ENCODE measurements at regions not wholly inside any gene's neighbourhood (a gene's known extent, or its start where the extent isn't known, plus 50 kb on each side); places are given as distances from the start of the nearest gene placed in this dataset.
A peak's percentile ranks its signal among the peaks of the same experiment; 100 is the strongest.

DNA sequence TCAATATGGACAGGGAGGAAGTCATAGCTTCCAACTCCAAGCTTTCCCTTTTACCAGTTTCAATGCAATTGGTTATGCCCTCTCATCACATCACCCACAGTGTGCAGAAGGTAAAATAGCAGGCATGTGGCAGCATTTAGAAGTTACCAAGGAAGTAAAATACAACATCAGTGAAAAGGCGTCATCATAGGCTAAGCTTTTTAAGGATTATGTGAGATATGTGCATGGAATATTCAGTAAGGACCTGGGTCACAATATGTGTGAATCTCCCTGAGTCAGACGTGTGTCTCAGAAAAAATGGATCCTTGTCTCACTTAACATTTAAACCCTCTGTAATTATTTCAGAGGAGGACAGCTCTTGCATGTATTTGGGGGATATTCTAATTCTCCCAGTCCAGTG is 522.8 kb upstream of the POM121L12 start:
- H3K9me2 ChIP-seq (replicated peaks; ENCODE audit: control insufficient read depth, low read length) = no peaks in the 10 kb centered on the region
- H3K4me2 ChIP-seq (ENCODE audit: low read length) = no peak overlapping the region
- no peaks in the 10 kb centered on the region for H4K20me1 ChIP-seq (ENCODE audit: control insufficient read depth, insufficient read depth, low read depth, low read length)
- TF ChIP-seq EZH2phosphoT487 (IDR thresholded peaks at IDR 0.05; ENCODE audit: borderline replicate concordance, low read length) = no peak
- TF ChIP-seq, protein P1, sequence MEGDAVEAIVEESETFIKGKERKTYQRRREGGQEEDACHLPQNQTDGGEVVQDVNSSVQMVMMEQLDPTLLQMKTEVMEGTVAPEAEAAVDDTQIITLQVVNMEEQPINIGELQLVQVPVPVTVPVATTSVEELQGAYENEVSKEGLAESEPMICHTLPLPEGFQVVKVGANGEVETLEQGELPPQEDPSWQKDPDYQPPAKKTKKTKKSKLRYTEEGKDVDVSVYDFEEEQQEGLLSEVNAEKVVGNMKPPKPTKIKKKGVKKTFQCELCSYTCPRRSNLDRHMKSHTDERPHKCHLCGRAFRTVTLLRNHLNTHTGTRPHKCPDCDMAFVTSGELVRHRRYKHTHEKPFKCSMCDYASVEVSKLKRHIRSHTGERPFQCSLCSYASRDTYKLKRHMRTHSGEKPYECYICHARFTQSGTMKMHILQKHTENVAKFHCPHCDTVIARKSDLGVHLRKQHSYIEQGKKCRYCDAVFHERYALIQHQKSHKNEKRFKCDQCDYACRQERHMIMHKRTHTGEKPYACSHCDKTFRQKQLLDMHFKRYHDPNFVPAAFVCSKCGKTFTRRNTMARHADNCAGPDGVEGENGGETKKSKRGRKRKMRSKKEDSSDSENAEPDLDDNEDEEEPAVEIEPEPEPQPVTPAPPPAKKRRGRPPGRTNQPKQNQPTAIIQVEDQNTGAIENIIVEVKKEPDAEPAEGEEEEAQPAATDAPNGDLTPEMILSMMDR (IDR thresholded peaks at IDR 0.05; ENCODE audit: low read depth, low read length, poor library complexity, severe bottlenecking) = no peak
- no peaks in the 10 kb centered on the region for H3K79me2 ChIP-seq (ENCODE audit: control insufficient read depth, low read length)
- peaks cover 22% of the 10 kb centered on the region for H3K36me3 ChIP-seq (ENCODE audit: control insufficient read depth, low read length)
- no peak overlapping the region for H3K4me3 ChIP-seq (ENCODE audit: low read length)
- H3K9me3 ChIP-seq (ENCODE audit: control insufficient read depth, insufficient read depth, low read length) = peaks cover 41% of the 10 kb centered on the region
- H3K4me1 ChIP-seq (ENCODE audit: control insufficient read depth, low read length) = peaks cover 13% of the 10 kb centered on the region
- H3K27me3 ChIP-seq (ENCODE audit: control insufficient read depth, low read length) = no peaks in the 10 kb centered on the region
- H3K27ac ChIP-seq (ENCODE audit: low read depth, low read length) = no peak overlapping the region
- H3F3A ChIP-seq (ENCODE audit: control insufficient read depth, insufficient read depth) = peaks cover 13% of the 10 kb centered on the region; the same call in 1 of the 2 replicates

DNA sequence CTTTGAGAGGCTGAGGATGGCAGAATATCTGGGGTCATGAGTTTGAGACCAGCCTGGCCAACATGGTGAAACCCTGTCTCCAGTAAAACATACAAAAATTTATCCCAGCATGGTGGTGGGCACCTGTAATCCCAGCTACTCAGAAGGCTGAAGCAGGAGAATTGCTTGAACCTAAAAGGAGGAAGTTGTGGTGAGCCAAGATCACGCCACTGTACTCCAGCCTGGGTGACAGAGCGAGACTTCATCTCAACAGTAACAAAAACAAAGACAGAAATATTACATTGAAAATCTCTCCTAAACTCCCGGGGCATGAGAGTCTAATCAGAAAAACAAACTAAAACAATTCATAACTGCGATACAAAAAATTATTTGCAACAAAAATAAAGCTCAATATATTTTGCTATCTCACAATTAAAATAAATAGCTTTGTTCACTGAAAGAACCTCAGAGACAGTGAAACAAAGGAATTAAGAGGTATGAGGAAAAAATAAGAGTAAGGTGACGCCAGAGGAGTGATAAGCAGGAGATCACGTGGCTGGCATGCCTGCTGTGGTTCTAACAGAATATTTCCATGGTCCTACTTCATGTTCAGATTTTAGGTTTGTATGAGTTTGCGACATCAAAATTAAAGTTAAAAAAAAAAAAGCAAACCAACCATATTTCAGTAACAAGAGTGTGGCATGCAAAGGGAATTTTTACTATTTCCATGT is 527.7 kb upstream of the POM121L12 start:
- Histone ChIP-seq H3K27ac (ENCODE audit: low read depth, low read length) (peak overlapping the region; percentile 94), H3K79me2 (ENCODE audit: control insufficient read depth, low read length) (no peaks in the 10 kb centered on the region), H3F3A (ENCODE audit: control insufficient read depth, insufficient read depth) (peaks cover 32% of the 10 kb centered on the region), H3K9me2 (replicated peaks; ENCODE audit: control insufficient read depth, low read length) (no peaks in the 10 kb centered on the region), H3K36me3 (ENCODE audit: control insufficient read depth, low read length) (peaks cover 52% of the 10 kb centered on the region), H3K27me3 (ENCODE audit: control insufficient read depth, low read length) (no peaks in the 10 kb centered on the region), H3K4me3 (ENCODE audit: low read length) (peak overlapping the region; percentile 45), H3K9me3 (ENCODE audit: control insufficient read depth, insufficient read depth, low read length) (peaks cover 40% of the 10 kb centered on the region), H3K4me1 (ENCODE audit: control insufficient read depth, low read length) (peaks cover 41% of the 10 kb centered on the region), H4K20me1 (ENCODE audit: control insufficient read depth, insufficient read depth, low read depth, low read length) (no peaks in the 10 kb centered on the region), H3K4me2 (ENCODE audit: low read length) (peak overlapping the region; percentile 64)
- TF ChIP-seq, protein P1 (IDR thresholded peaks at IDR 0.05; ENCODE audit: low read depth, low read length, poor library complexity, severe bottlenecking) = no peak
- no peak for TF ChIP-seq EZH2phosphoT487 (IDR thresholded peaks at IDR 0.05; ENCODE audit: borderline replicate concordance, low read length)

DNA sequence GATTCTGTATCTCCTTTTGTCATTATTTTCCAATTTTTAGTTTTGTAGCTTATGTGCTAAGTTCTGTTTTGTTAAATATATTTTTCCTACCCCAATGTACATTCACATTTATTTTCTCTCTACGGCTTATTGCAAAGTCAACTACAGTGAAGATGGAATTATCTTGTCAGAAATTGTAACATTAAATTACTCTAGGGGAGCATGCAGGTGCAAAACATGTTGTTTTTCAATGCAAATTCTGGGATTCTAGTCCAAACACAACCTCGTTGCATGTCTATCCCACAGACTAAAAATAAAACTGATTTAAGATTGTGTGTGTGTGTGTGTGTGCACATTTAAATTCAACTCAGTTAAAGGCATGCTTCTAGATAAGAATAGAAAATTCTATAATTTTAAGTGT is 529.1 kb upstream of the POM121L12 start:
- peaks cover 38% of the 10 kb centered on the region for H3K9me3 ChIP-seq (ENCODE audit: control insufficient read depth, insufficient read depth, low read length)
- peaks cover 57% of the 10 kb centered on the region for H3K36me3 ChIP-seq (ENCODE audit: control insufficient read depth, low read length)
- no peaks in the 10 kb centered on the region for H3K27me3 ChIP-seq (ENCODE audit: control insufficient read depth, low read length)
- no peaks in the 10 kb centered on the region for H4K20me1 ChIP-seq (ENCODE audit: control insufficient read depth, insufficient read depth, low read depth, low read length)
- peak overlapping the region; percentile 15 for H3K4me3 ChIP-seq (ENCODE audit: low read length)
- peaks cover 32% of the 10 kb centered on the region for H3F3A ChIP-seq (ENCODE audit: control insufficient read depth, insufficient read depth)
- TF ChIP-seq, protein P1 (IDR thresholded peaks at IDR 0.05; ENCODE audit: low read depth, low read length, poor library complexity, severe bottlenecking) = no peak
- no peak for TF ChIP-seq EZH2phosphoT487 (IDR thresholded peaks at IDR 0.05; ENCODE audit: borderline replicate concordance, low read length)
- H3K9me2 ChIP-seq (replicated peaks; ENCODE audit: control insufficient read depth, low read length) = no peaks in the 10 kb centered on the region
- H3K27ac ChIP-seq (ENCODE audit: low read depth, low read length) = peak overlapping the region; percentile 94
- H3K4me1 ChIP-seq (ENCODE audit: control insufficient read depth, low read length) = peaks cover 48% of the 10 kb centered on the region
- peak overlapping the region; percentile 64 for H3K4me2 ChIP-seq (ENCODE audit: low read length)
- H3K79me2 ChIP-seq (ENCODE audit: control insufficient read depth, low read length) = no peaks in the 10 kb centered on the region

Measured in DOHH2 (cell line).